Activated naive CD8-positive, alpha-beta T cell treated with anti-CD3 and anti-CD28 coated beads, Interleukin-2, amount 50 U/mL, for 24 hours (primary cell): ENCODE measurements at regions not wholly inside any gene's neighbourhood (a gene's known extent, or its start where the extent isn't known, plus 50 kb on each side); places are given as distances from the start of the nearest gene placed in this dataset.
"Not testable (repeated sequence)": the region's sequence is repeated elsewhere in the genome, so short reads cannot be mapped to it uniquely, and the experiment has no call there.

ENCODE experiments used
- ATAC-seq: fragments of 150-1000 bp; cut with Tn5 transposase; one replicate; pipeline ENCODE4 v1.10.0; 2021
- DNase-seq: peaks from one replicate; pipeline ENCODE4 v3.0.0; 2021
- H3K27ac Mint-ChIP-seq: one replicate; pipeline ENCODE4 v1.8.0; 2021; ENCODE audit warnings: mild to moderate bottlenecking, mixed read lengths
- H3K27me3 Mint-ChIP-seq: one replicate; pipeline ENCODE4 v1.8.0; 2021; ENCODE audit warnings: mixed read lengths
- H3K36me3 Mint-ChIP-seq: one replicate; pipeline ENCODE4 v1.8.0; 2021; ENCODE audit warnings: low read depth, mixed read lengths
- H3K4me1 Mint-ChIP-seq: one replicate; pipeline ENCODE4 v1.8.0; 2021; ENCODE audit warnings: mixed read lengths
- H3K4me3 Mint-ChIP-seq: one replicate; pipeline ENCODE4 v1.8.0; 2021; ENCODE audit warnings: mild to moderate bottlenecking, moderate library complexity, mixed read lengths
- H3K9me3 Mint-ChIP-seq: one replicate; pipeline ENCODE4 v1.8.0; 2021; ENCODE audit warnings: mixed read lengths

DNA sequence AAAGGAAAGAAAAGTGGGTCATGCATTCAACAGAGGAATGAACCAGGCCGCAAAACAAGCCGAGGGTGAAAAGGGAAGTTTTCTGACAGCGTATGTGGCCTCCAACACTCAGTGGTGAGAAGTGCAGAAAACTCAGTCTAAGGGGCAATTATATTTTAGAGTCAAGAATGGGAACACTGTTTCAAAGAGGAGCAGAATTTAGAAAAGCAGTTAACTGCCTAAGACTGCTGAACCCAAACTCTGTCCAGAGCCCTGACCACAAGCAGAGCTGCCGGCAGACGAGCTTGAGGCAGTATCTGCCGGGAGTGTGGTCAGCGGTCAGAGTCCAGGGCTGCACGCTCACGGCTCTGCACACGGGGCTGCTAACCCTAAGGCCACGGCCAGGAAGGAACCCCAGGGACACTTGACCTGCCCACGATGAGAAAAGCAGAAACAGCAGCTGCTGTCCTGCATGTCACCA, 347.0 kb upstream of the ID2 start:
- Mint-ChIP-seq H3K27ac (no peak overlapping the region), H3K36me3 (no peaks in the 10 kb centered on the region), H3K4me1 (peaks cover 23% of the 10 kb centered on the region), H3K9me3 (no peaks in the 10 kb centered on the region), H3K27me3 (peaks cover 8% of the 10 kb centered on the region), H3K4me3 (no peak overlapping the region)
- no peak for ATAC-seq
- DNase-seq = no peak

DNA sequence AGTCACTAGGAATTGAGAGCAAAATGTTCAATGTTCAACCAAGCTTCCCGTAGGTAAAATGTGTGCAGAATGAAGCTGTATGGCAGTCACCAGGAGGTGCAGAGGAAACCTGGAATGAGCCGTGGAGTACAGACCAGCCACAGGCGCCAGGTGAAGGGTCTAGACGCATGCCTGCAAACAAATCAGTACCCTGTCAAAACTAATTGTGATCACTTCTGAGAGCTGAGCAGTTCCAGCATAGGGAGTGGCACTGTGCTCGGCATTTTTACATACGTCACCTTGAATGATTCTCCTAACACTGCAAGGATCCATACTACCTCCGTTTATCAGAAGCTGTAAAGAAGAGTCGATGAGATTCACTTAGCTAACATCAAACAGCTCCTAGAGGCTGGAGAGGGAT, 346.1 kb upstream of the ID2 start:
- ATAC-seq (no peak), DNase-seq (no peak)
- Mint-ChIP-seq H3K36me3 (peaks cover under 1% of the 10 kb centered on the region), H3K4me1 (peaks cover 21% of the 10 kb centered on the region), H3K27me3 (peaks cover 8% of the 10 kb centered on the region), H3K27ac (no peak overlapping the region), H3K4me3 (no peak overlapping the region), H3K9me3 (no peaks in the 10 kb centered on the region)

DNA sequence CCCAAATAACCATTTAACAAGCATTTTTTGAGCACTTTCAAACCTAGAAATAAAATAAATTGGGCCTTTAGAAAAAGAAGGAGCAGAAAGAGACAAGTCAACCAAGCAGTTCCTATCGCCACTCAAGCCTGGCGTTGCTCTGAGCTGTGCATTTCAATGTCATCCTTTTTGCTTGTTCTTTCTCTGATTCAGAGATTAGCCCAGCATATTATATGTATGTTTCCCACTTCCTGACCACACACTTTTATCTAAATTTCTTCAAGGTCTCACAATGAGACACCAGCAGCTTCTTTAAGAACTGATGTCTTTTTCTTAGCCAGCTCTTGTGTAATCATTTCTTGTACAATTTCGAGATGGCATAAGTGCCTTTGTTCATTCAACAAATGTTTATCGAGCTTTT, 344.5 kb upstream of the ID2 start:
- Mint-ChIP-seq H3K4me1 (peaks cover 21% of the 10 kb centered on the region), H3K4me3 (peak overlapping the region; percentile 32), H3K27me3 (peaks cover 7% of the 10 kb centered on the region), H3K9me3 (no peaks in the 10 kb centered on the region), H3K27ac (peak overlapping the region; percentile 64), H3K36me3 (peaks cover 2% of the 10 kb centered on the region)
- ATAC-seq = peak; percentile 97
- DNase-seq = no peak

DNA sequence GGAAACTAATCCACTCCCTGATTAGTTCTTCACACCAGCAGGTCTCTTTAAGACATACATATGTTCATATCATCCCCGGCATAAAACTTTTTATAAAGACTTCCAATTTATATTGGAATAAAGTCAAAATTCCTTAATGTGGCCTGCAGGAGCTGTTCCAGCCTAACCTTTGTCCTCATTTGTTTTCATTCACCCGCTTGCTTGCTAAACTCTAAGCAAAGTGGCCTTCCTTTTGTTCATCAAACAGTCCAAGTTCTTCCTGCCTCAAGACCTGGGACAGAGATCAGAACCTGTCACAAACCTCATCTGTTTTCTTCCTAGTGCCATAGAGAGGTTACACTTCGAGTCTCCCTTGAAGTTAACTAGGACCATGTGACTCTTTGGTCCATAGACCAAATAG, 339.4 kb upstream of the ID2 start:
- ATAC-seq = no peak

DNA sequence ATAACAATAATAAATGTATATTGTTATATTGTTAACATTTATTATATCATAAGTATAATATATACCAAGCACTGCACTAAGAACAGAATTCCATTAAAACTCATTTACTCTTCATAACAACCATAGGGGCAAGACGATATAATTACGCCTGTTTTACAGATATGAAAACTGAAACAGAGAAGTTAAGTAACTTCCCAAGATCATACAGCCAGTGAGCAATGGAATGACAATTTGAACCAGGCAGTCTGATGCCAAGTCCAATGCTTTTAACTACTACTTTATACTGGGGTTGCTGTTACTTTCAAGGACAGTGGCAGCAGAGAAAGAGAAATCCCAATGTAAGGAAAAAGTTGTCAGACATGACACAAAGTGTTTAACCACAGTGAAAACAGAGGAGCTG, 338.8 kb upstream of the ID2 start:
- DNase-seq = no peak
- Mint-ChIP-seq H3K27me3 (no peaks in the 10 kb centered on the region), H3K4me1 (peaks cover 3% of the 10 kb centered on the region), H3K9me3 (no peaks in the 10 kb centered on the region), H3K4me3 (no peak overlapping the region), H3K36me3 (peaks cover 2% of the 10 kb centered on the region), H3K27ac (no peak overlapping the region)
- no peak for ATAC-seq

More for the DNA sequence above, 339.4 kb upstream of the ID2 start:
- no peaks in the 10 kb centered on the region for H3K9me3 Mint-ChIP-seq
- peaks cover 9% of the 10 kb centered on the region for H3K4me1 Mint-ChIP-seq
- DNase-seq = no peak
- H3K36me3 Mint-ChIP-seq = peaks cover 2% of the 10 kb centered on the region
- H3K4me3 Mint-ChIP-seq = no peak overlapping the region
- peaks cover 3% of the 10 kb centered on the region for H3K27me3 Mint-ChIP-seq
- H3K27ac Mint-ChIP-seq = no peak overlapping the region

DNA sequence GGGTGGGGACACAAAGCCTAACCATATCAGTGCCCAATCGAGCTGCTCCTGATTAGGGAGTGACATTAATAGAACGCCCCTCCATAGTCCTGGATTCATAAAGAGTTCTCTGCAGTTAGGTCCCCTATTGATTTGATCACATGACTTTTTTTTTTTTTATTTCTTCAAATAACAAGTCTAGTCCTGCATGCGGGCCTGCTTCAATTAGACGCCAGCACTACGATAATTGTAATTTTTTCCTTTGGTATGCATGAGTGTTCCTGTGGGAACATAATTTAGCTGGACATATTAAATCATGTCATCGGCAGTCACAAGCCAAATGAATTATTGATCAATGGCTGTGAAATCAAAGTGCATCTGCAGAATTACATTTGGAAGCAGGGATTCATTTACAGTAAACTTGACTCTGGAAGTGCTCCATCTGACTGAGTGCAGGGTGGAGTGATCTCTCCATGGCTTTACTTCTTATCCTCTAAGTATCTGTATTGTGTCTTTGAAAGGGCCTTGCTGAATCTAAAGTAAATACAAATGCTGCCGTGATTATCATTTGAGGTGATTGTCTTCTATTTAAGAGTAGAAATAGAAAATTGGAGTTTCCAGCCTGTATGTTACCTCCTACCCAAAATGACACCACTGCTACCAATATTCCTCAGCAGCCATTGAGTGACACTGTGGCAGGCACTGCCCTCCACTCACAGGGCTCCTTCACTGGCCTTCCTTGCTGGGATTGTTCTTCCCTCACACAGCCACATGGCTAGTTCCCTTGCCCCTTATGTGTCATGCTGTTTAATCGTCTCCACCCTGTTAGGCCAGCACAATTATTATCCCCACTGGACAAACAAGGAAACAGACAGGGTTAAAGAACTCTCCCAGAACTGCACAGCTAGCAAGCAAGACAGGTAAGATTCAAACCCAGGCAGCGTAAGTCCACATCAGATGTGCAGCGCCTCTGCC, 337.4 kb upstream of the ID2 start:
- no peaks in the 10 kb centered on the region for H3K4me1 Mint-ChIP-seq
- ATAC-seq (no peak), DNase-seq (no peak)
- no peak overlapping the region for H3K4me3 Mint-ChIP-seq
- H3K36me3 Mint-ChIP-seq = peaks cover 2% of the 10 kb centered on the region
- H3K27me3 Mint-ChIP-seq = no peaks in the 10 kb centered on the region
- H3K27ac Mint-ChIP-seq = no peak overlapping the region
- H3K9me3 Mint-ChIP-seq = no peaks in the 10 kb centered on the region

DNA sequence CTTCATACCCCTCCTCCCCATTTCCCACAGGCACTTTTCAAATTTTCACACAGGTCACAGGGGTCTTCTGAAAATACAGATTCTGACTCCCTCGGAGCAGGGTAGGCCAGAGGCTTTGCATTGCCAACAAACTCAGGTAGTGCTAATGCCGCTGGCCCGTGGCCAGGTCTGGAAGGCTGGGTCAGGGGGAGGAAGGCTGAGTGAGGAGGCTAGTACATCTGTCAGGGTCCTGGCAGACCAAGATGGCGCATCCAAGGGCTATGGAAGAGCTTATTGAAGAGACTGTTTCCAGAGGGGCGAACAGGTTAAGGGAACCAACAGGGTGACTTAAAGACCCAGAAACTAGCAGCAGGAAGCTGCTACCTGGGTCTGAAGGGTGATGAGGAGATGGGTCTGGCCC, 336.7 kb upstream of the ID2 start:
- DNase-seq (no peak), ATAC-seq (no peak)
- Mint-ChIP-seq H3K27me3 (no peaks in the 10 kb centered on the region), H3K36me3 (peaks cover 2% of the 10 kb centered on the region), H3K27ac (no peak overlapping the region), H3K4me1 (no peaks in the 10 kb centered on the region), H3K4me3 (no peak overlapping the region), H3K9me3 (no peaks in the 10 kb centered on the region)

DNA sequence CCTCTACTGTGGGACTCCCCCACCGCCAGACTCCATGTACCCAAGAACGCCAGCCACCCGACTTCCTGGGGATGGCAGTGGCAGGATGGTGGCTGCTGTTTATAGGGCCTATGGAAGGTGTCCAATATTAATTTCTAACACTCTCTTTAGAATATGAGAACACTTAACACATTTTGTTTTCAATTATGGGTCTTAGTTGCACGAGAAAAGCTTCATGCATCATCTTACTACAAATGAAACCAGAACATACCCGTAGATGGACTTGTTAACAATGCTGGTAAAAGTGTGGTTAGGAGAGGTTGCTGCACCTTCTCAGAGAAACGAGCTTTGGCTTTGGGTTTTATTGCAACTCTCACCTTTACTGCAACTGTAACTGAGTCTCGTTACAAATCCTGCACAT, 335.6 kb upstream of the ID2 start:
- H3K4me3 Mint-ChIP-seq = no peak overlapping the region
- H3K4me1 Mint-ChIP-seq = no peaks in the 10 kb centered on the region
- peaks cover 5% of the 10 kb centered on the region for H3K27me3 Mint-ChIP-seq
- H3K36me3 Mint-ChIP-seq = no peaks in the 10 kb centered on the region
- ATAC-seq (no peak), DNase-seq (no peak)
- H3K27ac Mint-ChIP-seq = no peak overlapping the region
- no peaks in the 10 kb centered on the region for H3K9me3 Mint-ChIP-seq

DNA sequence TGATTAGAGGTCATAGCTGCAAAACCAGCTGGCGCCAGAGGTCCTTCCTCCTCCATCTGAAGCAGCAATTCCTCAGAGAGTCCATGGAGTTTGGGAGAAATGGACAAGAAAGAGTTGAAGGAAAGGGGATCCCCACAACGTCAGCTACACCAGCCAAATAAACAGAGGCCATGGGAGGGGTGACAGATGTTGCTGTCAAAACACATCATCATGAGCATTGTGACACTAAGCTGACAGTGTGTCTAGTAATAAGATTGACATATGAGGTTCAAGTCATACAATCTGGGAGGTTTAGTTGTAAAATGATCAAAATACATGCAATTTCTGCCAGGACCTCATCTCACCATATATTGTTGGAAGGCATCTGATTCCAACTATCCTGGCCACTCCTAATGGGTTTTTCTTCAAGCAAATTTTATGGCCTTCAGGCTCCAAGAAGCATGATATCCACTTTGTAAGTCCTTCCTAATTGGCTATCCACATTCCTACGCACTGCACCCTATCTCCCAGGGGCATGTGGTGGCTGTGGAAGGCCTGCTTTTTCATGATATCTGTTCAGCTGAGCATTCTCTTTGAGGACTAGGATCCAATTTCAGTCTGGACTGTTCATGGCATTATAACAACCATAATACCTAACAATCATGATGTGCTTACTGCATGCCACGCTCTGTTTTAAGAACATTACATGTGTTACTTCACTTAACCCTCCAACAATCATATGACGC, 335.0 kb upstream of the ID2 start:
- Mint-ChIP-seq H3K4me3 (no peak overlapping the region), H3K4me1 (no peaks in the 10 kb centered on the region), H3K27me3 (peaks cover 5% of the 10 kb centered on the region), H3K36me3 (no peaks in the 10 kb centered on the region), H3K27ac (no peak overlapping the region), H3K9me3 (no peaks in the 10 kb centered on the region)
- DNase-seq = no peak
- ATAC-seq = no peak

DNA sequence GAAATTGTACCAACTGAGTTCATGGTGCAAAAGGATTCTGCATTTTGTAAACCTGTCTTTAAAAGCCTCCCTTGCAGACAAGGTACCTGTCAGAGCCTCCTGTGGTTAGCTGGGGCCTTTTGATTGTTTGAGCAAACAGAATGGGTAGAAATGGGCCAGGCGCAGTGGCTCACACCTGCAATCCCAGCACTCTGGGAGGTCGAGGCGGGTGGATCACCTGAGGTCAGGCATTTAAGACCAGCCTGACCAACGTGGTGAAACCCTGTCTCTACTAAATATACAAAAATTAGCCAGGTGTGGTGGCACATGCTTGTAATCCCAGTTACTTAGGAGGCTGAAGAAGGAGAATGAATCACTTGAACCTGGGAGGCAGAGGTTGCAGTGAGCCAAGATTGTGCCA, 332.9 kb upstream of the ID2 start:
- not testable (repeated sequence) for H3K9me3 Mint-ChIP-seq, ATAC-seq, H3K4me3 Mint-ChIP-seq, H3K36me3 Mint-ChIP-seq, H3K27ac Mint-ChIP-seq, H3K4me1 Mint-ChIP-seq, H3K27me3 Mint-ChIP-seq, DNase-seq

DNA sequence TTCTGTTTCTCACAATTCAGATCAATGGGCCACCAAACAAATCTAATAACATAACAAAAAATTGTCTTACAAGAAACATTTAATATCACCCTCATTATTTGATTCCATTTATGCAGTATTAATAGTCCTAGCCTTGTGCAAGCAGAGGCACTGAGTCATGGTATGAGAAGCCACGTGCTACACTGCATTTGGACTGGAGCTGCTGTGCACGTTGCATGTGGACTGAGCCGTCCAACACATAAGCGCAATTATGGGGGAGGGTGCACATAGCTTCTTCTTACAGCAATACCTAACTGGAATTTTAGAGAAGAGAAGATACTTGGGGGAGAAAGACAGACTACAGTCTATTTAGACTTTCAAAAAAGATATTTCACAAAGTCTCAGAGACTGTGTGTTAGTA, 329.6 kb upstream of the ID2 start:
- ATAC-seq = no peak
- no peak overlapping the region for H3K4me3 Mint-ChIP-seq
- H3K27me3 Mint-ChIP-seq = peaks cover 5% of the 10 kb centered on the region
- no peak for DNase-seq
- no peaks in the 10 kb centered on the region for H3K9me3 Mint-ChIP-seq
- no peaks in the 10 kb centered on the region for H3K36me3 Mint-ChIP-seq
- H3K4me1 Mint-ChIP-seq = no peaks in the 10 kb centered on the region
- no peak overlapping the region for H3K27ac Mint-ChIP-seq

DNA sequence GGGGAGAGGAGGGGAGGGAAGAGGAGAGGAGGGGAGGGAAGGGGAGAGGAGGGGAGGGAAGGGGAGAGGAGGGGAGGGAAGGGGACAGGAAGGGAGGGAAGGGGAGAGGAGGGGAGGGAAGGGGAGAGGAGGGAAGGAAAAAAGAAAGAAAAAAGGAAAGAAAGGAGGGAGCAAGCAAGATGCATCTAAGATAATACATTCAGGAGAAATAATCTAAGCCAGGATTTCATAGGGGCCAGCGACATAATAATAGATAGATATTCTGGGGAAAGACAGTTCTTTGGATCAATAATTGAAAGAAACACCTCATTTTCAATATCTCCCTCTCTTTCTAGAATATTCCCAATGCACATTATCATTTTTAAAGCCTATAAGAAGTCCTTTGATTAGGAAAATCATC, 328.9 kb upstream of the ID2 start:
- Mint-ChIP-seq H3K4me1 (no peaks in the 10 kb centered on the region), H3K27ac (no peak overlapping the region)
- no peak for DNase-seq

DNA sequence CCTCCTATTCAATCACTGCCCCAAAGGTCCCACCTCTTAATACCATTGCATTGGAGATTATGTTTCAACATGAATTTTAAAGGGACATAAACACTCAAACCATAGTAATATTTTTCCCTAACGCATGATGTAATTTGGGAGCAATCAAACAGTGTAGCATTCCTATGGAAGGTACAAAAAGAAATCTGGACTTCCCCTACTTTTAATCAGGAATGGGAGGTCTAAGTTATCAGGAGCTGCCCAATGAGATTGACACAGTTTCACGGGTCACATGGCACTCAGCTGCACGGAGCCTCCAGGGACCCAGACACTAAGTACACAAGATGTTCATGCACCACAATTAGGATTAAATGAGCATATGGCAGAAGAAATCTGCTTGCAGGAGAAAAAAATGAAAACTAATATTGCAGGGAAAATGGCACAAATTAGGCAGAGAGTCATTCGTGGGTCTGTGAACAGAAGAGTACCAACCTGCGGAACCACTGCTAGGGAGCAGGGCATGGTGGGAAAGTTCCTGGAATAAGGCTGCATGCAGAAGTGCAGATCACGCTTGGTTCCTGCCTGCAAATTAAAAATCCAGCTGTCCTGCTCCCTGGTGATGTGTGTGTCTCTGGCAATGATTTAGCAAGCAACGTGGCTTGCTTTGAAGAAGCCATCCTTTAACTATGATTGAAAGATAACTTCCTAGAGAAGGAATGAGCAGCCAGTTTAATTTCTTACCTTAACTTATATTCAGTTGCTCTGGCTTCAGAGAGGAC, 326.6 kb upstream of the ID2 start:
- H3K27me3 Mint-ChIP-seq = peaks cover 5% of the 10 kb centered on the region
- DNase-seq (no peak), ATAC-seq (no peak)
- no peak overlapping the region for H3K4me3 Mint-ChIP-seq
- H3K36me3 Mint-ChIP-seq = no peaks in the 10 kb centered on the region
- no peaks in the 10 kb centered on the region for H3K4me1 Mint-ChIP-seq
- H3K9me3 Mint-ChIP-seq = no peaks in the 10 kb centered on the region
- no peak overlapping the region for H3K27ac Mint-ChIP-seq

More for the DNA sequence above, 328.9 kb upstream of the ID2 start:
- Mint-ChIP-seq H3K27me3 (peaks cover 5% of the 10 kb centered on the region), H3K4me3 (no peak overlapping the region), H3K9me3 (no peaks in the 10 kb centered on the region), H3K36me3 (no peaks in the 10 kb centered on the region)
- ATAC-seq = no peak

DNA sequence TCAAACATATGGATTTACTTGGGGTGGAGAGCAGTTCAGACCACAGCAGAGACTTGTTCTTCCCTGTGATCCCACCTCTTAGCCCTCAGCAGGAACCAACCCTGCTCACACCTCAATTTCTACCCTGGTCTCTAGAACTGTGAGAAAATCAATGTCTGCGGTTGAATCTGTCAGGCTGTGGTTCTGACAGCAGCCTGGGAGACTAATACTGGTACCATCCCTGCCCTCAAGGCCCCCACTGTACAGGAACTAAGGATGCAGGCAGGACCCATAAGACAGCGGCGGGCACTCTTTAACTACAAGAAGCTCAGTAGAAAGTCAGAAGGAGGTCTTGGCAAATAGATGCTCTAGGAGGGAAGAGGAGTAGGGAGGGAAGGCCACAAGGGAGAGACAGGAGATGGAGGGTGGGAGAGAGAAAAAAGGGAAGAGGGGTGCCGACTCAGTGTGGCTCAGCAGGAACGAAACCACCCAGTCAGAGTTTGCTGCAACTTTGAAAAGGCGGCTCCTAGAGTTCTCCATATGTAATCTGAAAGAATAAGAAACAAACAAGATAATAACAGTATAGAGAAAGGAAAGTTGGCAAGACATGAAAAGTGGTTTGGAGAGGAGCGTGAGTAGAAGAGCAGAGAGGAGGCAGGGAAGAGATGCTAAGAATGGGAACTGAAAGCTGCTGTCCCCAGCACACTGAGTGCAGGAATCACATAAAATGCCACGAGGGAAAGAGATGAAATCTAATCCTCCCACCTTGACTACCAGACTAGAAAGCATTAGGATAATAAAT, 323.9 kb upstream of the ID2 start:
- Mint-ChIP-seq H3K4me3 (no peak overlapping the region), H3K36me3 (peaks cover 2% of the 10 kb centered on the region), H3K4me1 (no peaks in the 10 kb centered on the region), H3K27me3 (peaks cover 2% of the 10 kb centered on the region), H3K27ac (no peak overlapping the region), H3K9me3 (no peaks in the 10 kb centered on the region)
- ATAC-seq = no peak
- DNase-seq = no peak
